ENCODE measurements at regions not wholly inside any gene's neighbourhood (a gene's known extent, or its start where the extent isn't known, plus 50 kb on each side); places are given as distances from the start of the nearest gene placed in this dataset.

DNA sequence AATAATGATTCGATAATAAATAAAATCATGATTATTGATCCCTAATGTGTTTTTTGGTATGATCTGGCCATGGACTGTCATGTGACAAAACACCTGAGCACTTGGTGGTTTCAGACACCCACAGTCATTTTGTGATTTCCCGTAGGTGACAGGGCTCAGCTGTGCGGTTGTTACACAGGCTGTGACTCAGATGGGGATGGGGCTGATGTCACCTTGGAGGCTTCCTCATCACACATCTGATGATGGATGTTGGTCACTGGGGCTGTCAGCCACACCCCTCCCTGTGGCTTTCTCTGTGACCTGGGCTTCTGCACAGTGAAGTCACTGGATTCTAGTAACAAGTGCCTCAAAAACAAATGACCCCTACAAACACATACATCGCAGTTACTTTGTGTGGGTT lies 995.1 kb downstream of the BRD1 start:
- Histone ChIP-seq H3K4me3 (ENCODE audit: low read length in 2 of 2) (no peak overlapping the region), H3K9ac (ENCODE audit: low read length in 2 of 2) (no peak overlapping the region), H3K4me1 (ENCODE audit: control insufficient read depth, insufficient read depth, low read length) (no peaks in the 10 kb centered on the region), H3K36me3 (ENCODE audit: control insufficient read depth in 2 of 2, insufficient read depth in 2 of 2, low read length in 2 of 2) (no peaks in the 10 kb centered on the region), H3K27me3 (ENCODE audit: control insufficient read depth in 1 of 2, insufficient read depth in 2 of 2, low read length in 2 of 2) (peaks cover 7 to 9% of the 10 kb centered on the region in 2 donors), H3K27ac (ENCODE audit: low read length) (no peak overlapping the region), H3K9me3 (ENCODE audit: control insufficient read depth in 2 of 2, low read length in 2 of 2) (peaks cover 5 to 19% of the 10 kb centered on the region in 2 donors)

DNA sequence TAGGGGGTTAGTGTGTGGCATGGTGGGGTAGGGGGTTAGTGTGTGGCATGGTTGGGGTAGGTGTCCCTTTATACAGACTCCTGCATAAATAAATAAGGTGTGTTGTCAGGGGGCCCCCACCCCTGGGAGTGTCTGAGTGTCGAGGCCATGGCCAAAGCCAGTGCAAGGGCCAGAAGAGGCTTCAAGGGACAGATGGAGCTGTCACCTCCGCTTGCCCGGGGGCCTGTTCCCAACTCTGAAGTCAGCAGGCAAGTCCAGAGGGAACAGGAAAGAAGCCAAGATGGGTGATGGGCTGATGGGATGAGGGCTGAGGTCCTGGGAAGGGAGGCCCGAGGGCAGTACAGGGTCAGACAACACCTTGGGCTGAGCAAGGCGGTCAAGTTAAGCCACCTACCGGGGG lies 997.8 kb downstream of the BRD1 start:
- Histone ChIP-seq H3K4me3 (ENCODE audit: low read length in 2 of 2) (no peak overlapping the region), H3K4me1 (ENCODE audit: control insufficient read depth, insufficient read depth, low read length) (no peaks in the 10 kb centered on the region), H3K36me3 (ENCODE audit: control insufficient read depth in 2 of 2, insufficient read depth in 2 of 2, low read length in 2 of 2) (no peaks in the 10 kb centered on the region), H3K27me3 (ENCODE audit: control insufficient read depth in 1 of 2, insufficient read depth in 2 of 2, low read length in 2 of 2) (peaks cover 16% of the 10 kb centered on the region in 2 donors), H3K9ac (ENCODE audit: low read length in 2 of 2) (no peak overlapping the region), H3K9me3 (ENCODE audit: control insufficient read depth in 2 of 2, low read length in 2 of 2) (peaks cover 5 to 12% of the 10 kb centered on the region in 2 donors), H3K27ac (ENCODE audit: low read length) (no peak overlapping the region)

DNA sequence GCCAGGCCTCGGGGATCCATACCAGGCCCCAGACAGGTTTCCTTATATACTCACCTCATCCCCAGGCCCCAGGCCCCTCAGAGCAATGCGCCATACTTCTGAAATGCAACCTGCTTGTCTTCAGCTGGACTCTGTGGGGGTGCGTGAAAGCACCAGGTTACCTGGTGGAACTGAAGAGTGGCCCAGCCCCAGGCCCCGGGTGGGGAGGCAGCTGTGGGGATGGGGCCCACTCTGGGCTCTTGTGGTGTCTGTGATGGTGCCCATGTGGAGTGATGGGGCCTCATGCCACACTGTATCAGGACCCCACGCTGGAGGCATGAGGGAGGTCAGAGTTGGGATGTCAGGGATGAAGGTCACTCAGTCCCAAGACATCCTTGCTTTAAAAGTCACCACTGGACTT lies 999.0 kb downstream of the BRD1 start:
- Histone ChIP-seq H3K4me3 (ENCODE audit: low read length in 2 of 2) (no peak overlapping the region), H3K27me3 (ENCODE audit: control insufficient read depth in 1 of 2, insufficient read depth in 2 of 2, low read length in 2 of 2) (peaks cover 15 to 17% of the 10 kb centered on the region in 2 donors), H3K4me1 (ENCODE audit: control insufficient read depth, insufficient read depth, low read length) (no peaks in the 10 kb centered on the region), H3K9ac (ENCODE audit: low read length in 2 of 2) (no peak overlapping the region), H3K27ac (ENCODE audit: low read length) (no peak overlapping the region), H3K9me3 (ENCODE audit: control insufficient read depth in 2 of 2, low read length in 2 of 2) (peaks cover 5 to 12% of the 10 kb centered on the region in 2 donors), H3K36me3 (ENCODE audit: control insufficient read depth in 2 of 2, insufficient read depth in 2 of 2, low read length in 2 of 2) (no peaks in the 10 kb centered on the region)

DNA sequence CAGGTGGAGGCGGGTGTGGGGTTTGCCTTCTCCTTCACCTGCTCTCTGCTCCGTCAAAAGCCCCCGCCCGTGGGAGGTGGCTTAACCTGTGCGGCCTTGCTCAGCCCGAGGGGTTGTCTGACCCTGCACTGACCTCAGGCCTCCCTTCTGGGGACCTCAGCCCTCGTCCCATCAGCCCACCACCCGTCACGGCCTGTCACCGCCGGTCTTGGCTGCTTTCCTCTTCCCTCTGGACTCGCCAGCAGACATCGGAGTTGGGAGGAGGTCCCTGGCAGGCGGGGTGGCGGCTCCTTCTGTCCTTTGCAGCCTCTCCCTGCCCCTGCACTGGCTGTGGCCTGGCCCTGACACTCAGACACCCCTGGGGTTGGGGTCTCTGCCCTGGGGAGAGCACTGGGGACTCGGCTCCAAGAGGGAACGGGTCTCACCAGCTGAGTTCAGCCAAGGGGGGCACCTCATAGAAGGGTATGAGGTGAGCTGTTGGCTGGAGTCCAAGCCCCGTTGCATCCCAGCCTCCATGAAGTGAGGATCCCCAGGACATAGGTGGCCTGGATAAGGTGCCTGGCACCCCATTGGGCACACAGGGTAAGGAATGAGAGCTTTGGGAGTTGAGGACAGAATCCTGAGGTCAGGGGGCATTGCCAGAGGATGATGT lies 999.6 kb downstream of the BRD1 start:
- Histone ChIP-seq H3K36me3 (ENCODE audit: control insufficient read depth in 2 of 2, insufficient read depth in 2 of 2, low read length in 2 of 2) (no peaks in the 10 kb centered on the region), H3K4me1 (ENCODE audit: control insufficient read depth, insufficient read depth, low read length) (no peaks in the 10 kb centered on the region), H3K27ac (ENCODE audit: low read length) (no peak overlapping the region), H3K27me3 (ENCODE audit: control insufficient read depth in 1 of 2, insufficient read depth in 2 of 2, low read length in 2 of 2) (peaks cover 10 to 21% of the 10 kb centered on the region in 2 donors), H3K4me3 (ENCODE audit: low read length in 2 of 2) (no peak overlapping the region), H3K9me3 (ENCODE audit: control insufficient read depth in 2 of 2, low read length in 2 of 2) (peaks cover 2 to 12% of the 10 kb centered on the region in 2 donors), H3K9ac (ENCODE audit: low read length in 2 of 2) (no peak overlapping the region)

DNA sequence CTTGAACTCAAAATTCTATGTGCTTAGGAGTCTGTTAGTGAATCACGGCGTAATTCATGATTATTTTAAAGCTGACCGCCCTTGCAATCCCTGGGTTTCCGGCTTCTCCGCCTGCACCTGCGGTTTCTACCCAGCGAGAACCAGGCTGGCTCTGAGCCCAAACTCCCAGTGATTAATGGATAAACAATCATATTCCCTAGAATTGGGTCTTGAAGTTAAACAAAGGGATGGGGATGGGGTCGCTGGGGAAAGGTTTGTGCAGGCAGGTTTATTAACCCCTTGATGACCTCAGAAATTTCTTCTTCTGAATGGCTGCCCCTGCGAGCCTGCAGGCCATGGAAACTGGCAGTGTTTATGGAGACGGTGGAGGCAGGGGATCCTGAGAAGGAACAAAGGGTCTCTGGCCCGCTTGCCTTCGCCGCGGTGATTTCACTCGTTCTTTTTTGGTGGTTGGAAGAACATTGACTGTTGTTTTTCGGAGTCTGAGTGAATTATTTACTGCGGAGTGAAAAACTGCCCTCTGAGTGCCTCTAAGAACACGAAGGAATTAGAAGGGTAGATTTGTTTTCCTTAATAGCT lies 1000.3 kb downstream of the BRD1 start:
- H3K9ac ChIP-seq (ENCODE audit: low read length in 2 of 2): no peak overlapping the region
- peaks cover 12 to 22% of the 10 kb centered on the region in 2 donors for H3K27me3 ChIP-seq (ENCODE audit: control insufficient read depth in 1 of 2, insufficient read depth in 2 of 2, low read length in 2 of 2)
- H3K36me3 ChIP-seq (ENCODE audit: control insufficient read depth in 2 of 2, insufficient read depth in 2 of 2, low read length in 2 of 2): no peaks in the 10 kb centered on the region
- H3K4me3 ChIP-seq (ENCODE audit: low read length in 2 of 2): no peak overlapping the region
- peaks cover 0 to 12% of the 10 kb centered on the region in 2 donors for H3K9me3 ChIP-seq (ENCODE audit: control insufficient read depth in 2 of 2, low read length in 2 of 2)
- H3K27ac ChIP-seq (ENCODE audit: low read length): no peak overlapping the region
- no peaks in the 10 kb centered on the region for H3K4me1 ChIP-seq (ENCODE audit: control insufficient read depth, insufficient read depth, low read length)

DNA sequence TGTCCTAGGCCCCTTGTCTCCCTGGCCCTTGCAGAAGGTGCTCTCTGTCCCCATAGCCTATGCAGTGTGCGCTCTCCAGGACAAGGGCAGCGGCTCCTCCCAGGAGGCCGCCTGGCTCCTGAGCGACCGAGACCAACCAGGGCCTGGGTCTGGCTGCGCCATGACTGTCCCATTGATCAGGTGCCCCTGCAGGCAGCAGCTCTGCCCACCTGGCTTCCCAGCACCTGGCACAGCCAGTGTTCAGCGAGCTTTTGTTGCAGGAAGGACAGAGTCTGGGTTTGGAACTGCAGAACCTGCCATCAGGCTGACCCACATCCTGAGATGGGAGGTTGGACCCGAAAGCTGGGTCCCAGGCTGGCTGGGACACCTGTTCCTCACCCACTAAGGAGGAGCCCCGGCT lies 1001.1 kb downstream of the BRD1 start:
- no peak overlapping the region for H3K9ac ChIP-seq (ENCODE audit: low read length in 2 of 2)
- H3K4me3 ChIP-seq (ENCODE audit: low read length in 2 of 2): no peak overlapping the region
- H3K4me1 ChIP-seq (ENCODE audit: control insufficient read depth, insufficient read depth, low read length): no peaks in the 10 kb centered on the region
- peaks cover 14 to 22% of the 10 kb centered on the region in 2 donors for H3K27me3 ChIP-seq (ENCODE audit: control insufficient read depth in 1 of 2, insufficient read depth in 2 of 2, low read length in 2 of 2)
- peaks cover 0 to 12% of the 10 kb centered on the region in 2 donors for H3K9me3 ChIP-seq (ENCODE audit: control insufficient read depth in 2 of 2, low read length in 2 of 2)
- no peaks in the 10 kb centered on the region for H3K36me3 ChIP-seq (ENCODE audit: control insufficient read depth in 2 of 2, insufficient read depth in 2 of 2, low read length in 2 of 2)
- no peak overlapping the region for H3K27ac ChIP-seq (ENCODE audit: low read length)

DNA sequence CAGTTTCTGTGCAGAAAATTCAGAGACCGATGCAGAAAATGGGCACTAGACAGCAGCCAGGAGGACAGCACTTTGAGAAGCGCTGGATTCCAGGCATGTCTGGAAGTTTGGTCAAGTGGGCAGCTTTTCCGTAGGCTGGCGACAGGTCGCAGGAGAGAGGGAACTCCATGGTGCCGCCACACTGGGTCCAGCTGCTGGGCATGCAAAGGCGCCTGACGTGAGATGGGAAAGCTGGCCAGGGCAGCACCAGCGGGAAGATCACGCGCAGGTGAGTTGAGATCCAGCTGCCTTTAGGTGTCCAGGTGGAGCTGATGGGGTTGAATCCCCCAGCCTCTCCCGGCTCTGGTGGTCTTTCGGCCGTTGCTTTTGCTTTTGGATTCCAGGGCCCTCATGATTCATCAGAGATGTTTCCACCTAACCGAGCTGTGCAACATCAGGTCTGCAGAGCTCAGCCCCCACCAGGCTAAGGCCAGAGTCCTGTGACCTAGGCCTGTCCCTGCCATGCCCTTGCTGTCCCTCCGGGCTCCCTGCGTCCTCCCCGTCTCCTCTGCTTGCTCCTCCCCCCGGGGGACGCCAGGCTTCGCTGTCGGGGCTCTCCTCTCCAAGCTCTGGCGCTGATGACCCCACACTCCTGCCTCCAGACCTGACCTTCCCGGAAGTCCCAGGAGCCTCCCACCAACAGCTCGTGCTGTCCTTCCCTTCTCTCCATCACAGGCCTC lies 1001.7 kb downstream of the BRD1 start:
- Histone ChIP-seq H3K4me3 (ENCODE audit: low read length in 2 of 2) (no peak overlapping the region), H3K36me3 (ENCODE audit: control insufficient read depth in 2 of 2, insufficient read depth in 2 of 2, low read length in 2 of 2) (no peaks in the 10 kb centered on the region), H3K27me3 (ENCODE audit: control insufficient read depth in 1 of 2, insufficient read depth in 2 of 2, low read length in 2 of 2) (peaks cover 17 to 22% of the 10 kb centered on the region in 2 donors), H3K27ac (ENCODE audit: low read length) (no peak overlapping the region), H3K9ac (ENCODE audit: low read length in 2 of 2) (no peak overlapping the region), H3K9me3 (ENCODE audit: control insufficient read depth in 2 of 2, low read length in 2 of 2) (peaks cover 0 to 12% of the 10 kb centered on the region in 2 donors), H3K4me1 (ENCODE audit: control insufficient read depth, insufficient read depth, low read length) (no peaks in the 10 kb centered on the region)

DNA sequence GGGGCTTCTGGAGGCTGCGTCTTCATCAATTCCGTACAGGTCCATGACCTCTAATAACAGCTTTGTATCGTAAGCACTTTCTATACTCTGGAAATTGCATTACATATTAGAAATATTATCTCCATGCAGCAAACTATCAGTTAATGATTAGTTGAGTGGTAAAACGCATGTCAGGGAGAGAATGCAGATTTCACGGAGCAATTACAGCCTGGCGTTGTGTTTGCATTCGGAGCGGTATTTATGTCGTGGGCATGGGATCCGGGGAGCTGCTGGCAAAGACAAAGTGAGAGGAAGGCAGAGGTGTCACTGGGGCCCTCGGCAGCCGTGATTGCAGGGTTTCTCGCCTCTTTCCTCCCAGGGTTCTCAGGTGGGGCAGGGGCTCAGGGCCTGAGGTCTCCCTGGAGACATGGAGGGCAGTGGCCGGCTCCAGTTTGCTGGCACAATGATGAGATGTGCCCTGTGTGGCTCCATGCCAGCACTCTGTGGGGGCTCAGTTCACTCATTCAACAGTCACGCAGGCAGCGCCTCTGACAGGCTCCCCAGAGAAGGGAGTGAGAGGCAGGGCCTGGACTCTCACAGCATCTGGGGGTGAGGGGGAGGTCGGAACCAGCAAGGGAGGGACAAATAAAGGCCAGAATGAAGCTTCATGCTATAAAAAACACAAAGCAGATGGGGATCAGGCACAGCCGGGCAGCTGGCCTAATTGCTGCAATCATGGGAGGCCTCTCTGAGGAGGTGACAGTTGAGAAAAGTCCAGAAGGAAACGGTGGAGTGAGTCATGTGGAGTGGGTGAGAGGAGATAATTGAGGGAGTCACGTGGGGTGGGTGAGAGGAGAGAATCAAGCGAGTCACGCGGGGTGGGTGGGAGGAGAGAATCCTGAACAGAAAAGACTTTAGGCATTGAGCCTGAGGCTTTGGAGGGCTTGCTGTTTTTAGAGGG lies 1002.7 kb downstream of the BRD1 start:
- Histone ChIP-seq H3K9ac (ENCODE audit: low read length in 2 of 2) (no peak overlapping the region), H3K27me3 (ENCODE audit: control insufficient read depth in 1 of 2, insufficient read depth in 2 of 2, low read length in 2 of 2) (peaks cover 24 to 28% of the 10 kb centered on the region in 2 donors), H3K27ac (ENCODE audit: low read length) (no peak overlapping the region), H3K4me3 (ENCODE audit: low read length in 2 of 2) (no peak overlapping the region), H3K4me1 (ENCODE audit: control insufficient read depth, insufficient read depth, low read length) (no peaks in the 10 kb centered on the region), H3K9me3 (ENCODE audit: control insufficient read depth in 2 of 2, low read length in 2 of 2) (peaks cover 0 to 7% of the 10 kb centered on the region in 2 donors), H3K36me3 (ENCODE audit: control insufficient read depth in 2 of 2, insufficient read depth in 2 of 2, low read length in 2 of 2) (no peaks in the 10 kb centered on the region)

DNA sequence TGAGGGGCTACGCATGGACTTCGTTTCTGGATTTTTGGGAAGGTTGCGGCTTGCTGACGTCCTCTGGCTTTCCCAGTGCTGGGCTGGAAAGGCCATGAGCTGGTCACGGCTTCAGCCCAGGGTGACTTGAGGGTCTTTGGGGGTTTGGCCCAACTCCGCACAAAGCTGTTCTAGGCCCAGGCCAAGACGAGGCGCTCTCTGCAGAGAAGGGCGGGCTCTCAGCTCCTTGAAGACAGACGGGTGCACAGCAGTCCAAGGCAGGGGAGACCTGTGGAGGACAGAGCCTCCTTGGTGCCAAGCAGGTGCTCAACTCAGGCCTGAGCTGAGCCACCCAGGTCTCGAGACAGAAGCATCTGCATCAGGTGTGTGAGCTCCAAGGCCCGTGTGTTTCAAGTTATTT lies 1003.7 kb downstream of the BRD1 start:
- Histone ChIP-seq H3K4me1 (ENCODE audit: control insufficient read depth, insufficient read depth, low read length) (no peaks in the 10 kb centered on the region), H3K9me3 (ENCODE audit: control insufficient read depth in 2 of 2, low read length in 2 of 2) (peaks cover 0 to 4% of the 10 kb centered on the region in 2 donors), H3K27ac (ENCODE audit: low read length) (no peak overlapping the region), H3K36me3 (ENCODE audit: control insufficient read depth in 2 of 2, insufficient read depth in 2 of 2, low read length in 2 of 2) (no peaks in the 10 kb centered on the region), H3K27me3 (ENCODE audit: control insufficient read depth in 1 of 2, insufficient read depth in 2 of 2, low read length in 2 of 2) (peaks cover 24 to 28% of the 10 kb centered on the region in 2 donors), H3K9ac (ENCODE audit: low read length in 2 of 2) (no peak overlapping the region), H3K4me3 (ENCODE audit: low read length in 2 of 2) (no peak overlapping the region)

Data from stomach smooth muscle (tissue), 2 donors.